Mammary epithelial cell (primary cell): ENCODE measurements at regions not wholly inside any gene's neighbourhood (a gene's known extent, or its start where the extent isn't known, plus 50 kb on each side); places are given as distances from the start of the nearest gene placed in this dataset.

Experiments
- CTCF ChIP-seq, 2 donors: IDR thresholded peaks in 1 of 2; conservative IDR thresholded peaks in 1 of 2; 2 replicates each; pipeline ENCODE4 v1.5.1; 2011 to 2012; ENCODE audit warnings: inconsistent platforms in 2 of 2, low read length in 2 of 2, mild to moderate bottlenecking in 2 of 2, control low read depth in 1 of 2, low read depth in 1 of 2; ENCODE audit not compliant: insufficient read depth in 1 of 2; ENCODE audit errors: extremely low read depth in 1 of 2
- EZH2 ChIP-seq: IDR thresholded peaks from 2 replicates; pipeline ENCODE4 v1.6.1; 2012; ENCODE audit warnings: low read length, inconsistent platforms, borderline replicate concordance

GRCh38 chr14:105940534-105941225 is 414.3 kb downstream of the TMEM121 start:
- TF ChIP-seq EZH2 (no peak), CTCF (conservative IDR thresholded peaks at IDR 0.05 in 1 of 2, IDR thresholded peaks at IDR 0.05 in 1 of 2; ENCODE audit: extremely low read depth in 1 of 2, insufficient read depth in 1 of 2, low read depth in 1 of 2, low read length in 2 of 2) (no peak)
